ENCODE measurements at regions not wholly inside any gene's neighbourhood (a gene's known extent, or its start where the extent isn't known, plus 50 kb on each side); places are given as distances from the start of the nearest gene placed in this dataset.

- TF ChIP-seq RAD21 (IDR thresholded peaks at IDR 0.05; ENCODE audit: low read depth) = no peak
- no peak for TF ChIP-seq MAX (IDR thresholded peaks at IDR 0.05)
- no peak for TF ChIP-seq TCF12 (IDR thresholded peaks at IDR 0.05; ENCODE audit: low read depth)
- no peak for TF ChIP-seq USF1 (IDR thresholded peaks at IDR 0.05)
- TF ChIP-seq NFIC (IDR thresholded peaks at IDR 0.05) = no peak
These were observed 248.0 kb downstream of the DAD1 start for GRCh38 chr14:22341049-22341448.

GRCh38 chr14:22338917-22339715, 249.9 kb downstream of the DAD1 start:
- TF ChIP-seq ZBTB7A (IDR thresholded peaks at IDR 0.05; ENCODE audit: low read depth) (no peak), YY1 (IDR thresholded peaks at IDR 0.05; ENCODE audit: low read depth) (no peak), FOXM1 (IDR thresholded peaks at IDR 0.05; ENCODE audit: borderline replicate concordance, low read depth) (no peak), CREB1 (IDR thresholded peaks at IDR 0.05; ENCODE audit: low read depth) (no peak), MAX (IDR thresholded peaks at IDR 0.05) (no peak), NFIC (IDR thresholded peaks at IDR 0.05) (peak; percentile 45; the same call in 1 of the 2 replicates), TCF12 (IDR thresholded peaks at IDR 0.05; ENCODE audit: low read depth) (no peak)

GRCh38 chr14:22338381-22338780, 250.6 kb downstream of the DAD1 start:
- TF ChIP-seq USF1 (IDR thresholded peaks at IDR 0.05) (no peak), ZBTB7A (IDR thresholded peaks at IDR 0.05; ENCODE audit: low read depth) (no peak), NFIC (IDR thresholded peaks at IDR 0.05) (no peak), EGR1 (IDR thresholded peaks at IDR 0.05) (no peak), REST (IDR thresholded peaks at IDR 0.05; ENCODE audit: low read depth) (no peak), CEBPB (IDR thresholded peaks at IDR 0.05) (no peak), FOXM1 (IDR thresholded peaks at IDR 0.05; ENCODE audit: borderline replicate concordance, low read depth) (no peak), TAF1 (IDR thresholded peaks at IDR 0.05; ENCODE audit: low read depth) (no peak)

- no peak for TF ChIP-seq CEBPB (IDR thresholded peaks at IDR 0.05)
- no peak for TF ChIP-seq EGR1 (IDR thresholded peaks at IDR 0.05)
- TF ChIP-seq USF1 (IDR thresholded peaks at IDR 0.05) = no peak
- TF ChIP-seq TAF1 (IDR thresholded peaks at IDR 0.05; ENCODE audit: low read depth) = no peak
- TF ChIP-seq TEAD4 (IDR thresholded peaks at IDR 0.05) = no peak
- TF ChIP-seq MAX (IDR thresholded peaks at IDR 0.05) = no peak
- no peak for TF ChIP-seq TCF12 (IDR thresholded peaks at IDR 0.05; ENCODE audit: low read depth)
- no peak for TF ChIP-seq CREB1 (IDR thresholded peaks at IDR 0.05; ENCODE audit: low read depth)
- TF ChIP-seq RAD21 (IDR thresholded peaks at IDR 0.05; ENCODE audit: low read depth) = no peak
- no peak for TF ChIP-seq YY1 (IDR thresholded peaks at IDR 0.05; ENCODE audit: low read depth)
These were observed 251.1 kb downstream of the DAD1 start for GRCh38 chr14:22337938-22338337.

- TF ChIP-seq RAD21 (IDR thresholded peaks at IDR 0.05; ENCODE audit: low read depth) = no peak
- TF ChIP-seq MAX (IDR thresholded peaks at IDR 0.05) = no peak
- TF ChIP-seq CREB1 (IDR thresholded peaks at IDR 0.05; ENCODE audit: low read depth) = no peak
These were observed 251.5 kb downstream of the DAD1 start for GRCh38 chr14:22337521-22337920.

- TF ChIP-seq EGR1 (IDR thresholded peaks at IDR 0.05) (no peak), MAX (IDR thresholded peaks at IDR 0.05) (no peak), RAD21 (IDR thresholded peaks at IDR 0.05; ENCODE audit: low read depth) (no peak), CEBPB (IDR thresholded peaks at IDR 0.05) (no peak), REST (IDR thresholded peaks at IDR 0.05; ENCODE audit: low read depth) (no peak), CREB1 (IDR thresholded peaks at IDR 0.05; ENCODE audit: low read depth) (no peak), TAF1 (IDR thresholded peaks at IDR 0.05; ENCODE audit: low read depth) (no peak), USF1 (IDR thresholded peaks at IDR 0.05) (no peak), ZBTB7A (IDR thresholded peaks at IDR 0.05; ENCODE audit: low read depth) (no peak), EP300 (IDR thresholded peaks at IDR 0.05; ENCODE audit: borderline replicate concordance) (no peak), TCF12 (IDR thresholded peaks at IDR 0.05; ENCODE audit: low read depth) (no peak), FOXM1 (IDR thresholded peaks at IDR 0.05; ENCODE audit: borderline replicate concordance, low read depth) (no peak), NFIC (IDR thresholded peaks at IDR 0.05) (no peak), TEAD4 (IDR thresholded peaks at IDR 0.05) (no peak)
These were observed 253.0 kb downstream of the DAD1 start for GRCh38 chr14:22336031-22336430.
